Sigmoid colon (tissue), 6 donors: ENCODE measurements at regions not wholly inside any gene's neighbourhood (a gene's known extent, or its start where the extent isn't known, plus 50 kb on each side); places are given as distances from the start of the nearest gene placed in this dataset.

Source experiments
- DNase-seq: peaks from one replicate; pipeline ENCODE4 v3.0.0-alpha.2; 2019
- H3K27ac ChIP-seq, 4 donors: fragments of 200-600 bp; sonication (generic); one replicate each; pipeline ENCODE4 v1.5.1; 2016 to 2019; ENCODE audit warnings: mild to moderate bottlenecking in 1 of 4
- H3K27me3 ChIP-seq, 3 donors: fragments of 200-600 bp; sonication (generic); one replicate each; pipeline ENCODE4 v1.5.1; 2019; ENCODE audit warnings: mild to moderate bottlenecking in 1 of 3
- H3K36me3 ChIP-seq, 4 donors: fragments of 200-600 bp; sonication (generic); one replicate each; pipeline ENCODE4 v1.5.1; 2016 to 2019
- H3K4me1 ChIP-seq, 4 donors: fragments of 200-600 bp; sonication (generic); one replicate each; pipeline ENCODE4 v1.5.1; 2017 to 2019
- H3K4me3 ChIP-seq, 4 donors: fragments of 200-600 bp; sonication (generic); one replicate each; pipeline ENCODE4 v1.5.1; 2017 to 2019; ENCODE audit warnings: mild to moderate bottlenecking in 2 of 4, moderate library complexity in 1 of 4
- H3K9me3 ChIP-seq, 4 donors: fragments of 200-600 bp in 3 of 4; sonication (generic) in 3 of 4; one replicate each; pipeline versions ENCODE4 v1.5.1 to v1.6.1; 2013 to 2019
- CTCF ChIP-seq, 4 experiments: fragments of 450-650 bp in 3 of 4; fragments of 200-600 bp in 1 of 4; IDR thresholded peaks; one replicate each; pipeline ENCODE4 v1.5.1; 2016 to 2019; ENCODE audit warnings: antibody characterized with exemption in 4 of 4, mild to moderate bottlenecking in 3 of 4, moderate library complexity in 2 of 4
- EP300 ChIP-seq, 4 donors: sonication (generic); formaldehyde crosslinking; IDR thresholded peaks; one replicate each; pipeline ENCODE4 v1.6.1; 2017; ENCODE audit warnings: antibody characterized with exemption in 4 of 4
- POLR2A ChIP-seq, 2 donors: fragments of 450-650 bp; IDR thresholded peaks; one replicate each; pipeline ENCODE4 v1.6.1; 2016; ENCODE audit warnings: antibody characterized with exemption in 2 of 2, mild to moderate bottlenecking in 2 of 2, moderate library complexity in 2 of 2
- POLR2AphosphoS5 ChIP-seq, 4 donors: sonication (generic); formaldehyde crosslinking; IDR thresholded peaks; one replicate each; pipeline ENCODE4 v1.6.1; 2017; ENCODE audit warnings: antibody characterized with exemption in 4 of 4
- WGBS, 2 donors: extraction: QIAGEN DNeasy Blood & Tissue Kit; methylation state at CpG; one replicate each; pipeline ENCODE4 v1.1.7; 2013; 5-methylcytosine and 5-hydroxymethylcytosine counted together
- intact Hi-C: fragments of 100-400 bp; cut with DNase I; formaldehyde crosslinking; loops from one replicate; pipeline ENCODE4 v1.15.1; 2023
- donor health status: healthy with polysubstance abuse.
- donor health status: healthy.

GRCh38 chr2:184174493-184175104 is 423.7 kb upstream of the ZNF804A start:
- Histone ChIP-seq H3K36me3 (no peaks in the 10 kb centered on the region), H3K4me1 (no peaks in the 10 kb centered on the region), H3K4me3 (no peak overlapping the region), H3K9me3 (no peaks in the 10 kb centered on the region), H3K27ac (no peak overlapping the region), H3K27me3 (no peaks in the 10 kb centered on the region)
- TF ChIP-seq POLR2AphosphoS5 (IDR thresholded peaks at IDR 0.05) (no peak), POLR2A (IDR thresholded peaks at IDR 0.05) (no peak), CTCF (IDR thresholded peaks at IDR 0.05) (no peak), EP300 (IDR thresholded peaks at IDR 0.05) (no peak)
- intact Hi-C loops = no loop called here
- 82 to 88% methylated on average over 8 of the region's 8 CpGs for WGBS, 2 donors
- no peak for DNase-seq

- Histone ChIP-seq H3K27ac (no peak overlapping the region), H3K36me3 (no peaks in the 10 kb centered on the region), H3K4me3 (no peak overlapping the region), H3K27me3 (no peaks in the 10 kb centered on the region), H3K9me3 (no peaks in the 10 kb centered on the region), H3K4me1 (no peaks in the 10 kb centered on the region)
- DNase-seq = no peak
- intact Hi-C loops = no loop called here
- TF ChIP-seq EP300 (IDR thresholded peaks at IDR 0.05) (no peak), POLR2AphosphoS5 (IDR thresholded peaks at IDR 0.05) (no peak), CTCF (IDR thresholded peaks at IDR 0.05) (no peak), POLR2A (IDR thresholded peaks at IDR 0.05) (no peak)
- WGBS, 2 donors = 23 to 51% methylated on average over 3 of the region's 3 CpGs
These were observed 420.1 kb upstream of the ZNF804A start for GRCh38 chr2:184178229-184178628.

- TF ChIP-seq CTCF (IDR thresholded peaks at IDR 0.05) = no peak
- no peak for TF ChIP-seq POLR2AphosphoS5 (IDR thresholded peaks at IDR 0.05)
- no peak for TF ChIP-seq POLR2A (IDR thresholded peaks at IDR 0.05)
- H3K9me3 ChIP-seq = no peaks in the 10 kb centered on the region
- 89 to 93% methylated on average over 4 of the region's 4 CpGs for WGBS, 2 donors
- H3K4me3 ChIP-seq = no peak overlapping the region
- no peaks in the 10 kb centered on the region for H3K27me3 ChIP-seq
- H3K27ac ChIP-seq = no peak overlapping the region
- H3K4me1 ChIP-seq = no peaks in the 10 kb centered on the region
- no peaks in the 10 kb centered on the region for H3K36me3 ChIP-seq
- intact Hi-C loops = no loop called here
- DNase-seq = no peak
These were observed 411.9 kb upstream of the ZNF804A start for GRCh38 chr2:184186436-184186835.

GRCh38 chr2:184187421-184187971 is 410.8 kb upstream of the ZNF804A start:
- DNase-seq = no peak
- H3K4me1 ChIP-seq = no peaks in the 10 kb centered on the region
- TF ChIP-seq POLR2A (IDR thresholded peaks at IDR 0.05) = no peak
- TF ChIP-seq EP300 (IDR thresholded peaks at IDR 0.05) = no peak
- TF ChIP-seq CTCF (IDR thresholded peaks at IDR 0.05) = no peak
- no peak for TF ChIP-seq POLR2AphosphoS5 (IDR thresholded peaks at IDR 0.05)
- no peaks in the 10 kb centered on the region for H3K27me3 ChIP-seq
- intact Hi-C loops = no loop called here
- H3K9me3 ChIP-seq = no peaks in the 10 kb centered on the region
- 86% methylated on average over 9 of the region's 9 CpGs for WGBS, 2 donors
- no peak overlapping the region for H3K4me3 ChIP-seq
- no peaks in the 10 kb centered on the region for H3K36me3 ChIP-seq
- H3K27ac ChIP-seq = no peak overlapping the region

- WGBS, 2 donors = 80 to 84% methylated on average over 3 of the region's 3 CpGs
- Histone ChIP-seq H3K27ac (no peak overlapping the region), H3K36me3 (no peaks in the 10 kb centered on the region), H3K27me3 (no peaks in the 10 kb centered on the region), H3K9me3 (no peaks in the 10 kb centered on the region), H3K4me1 (no peaks in the 10 kb centered on the region), H3K4me3 (no peak overlapping the region)
- no peak for DNase-seq
- intact Hi-C loops = no loop called here
- TF ChIP-seq EP300 (IDR thresholded peaks at IDR 0.05) (no peak), CTCF (IDR thresholded peaks at IDR 0.05) (no peak), POLR2AphosphoS5 (IDR thresholded peaks at IDR 0.05) (no peak), POLR2A (IDR thresholded peaks at IDR 0.05) (no peak)
These were observed 407.6 kb upstream of the ZNF804A start for GRCh38 chr2:184190725-184191124.
